Iris pigment epithelial cell (primary cell): ENCODE measurements at regions not wholly inside any gene's neighbourhood (a gene's known extent, or its start where the extent isn't known, plus 50 kb on each side); places are given as distances from the start of the nearest gene placed in this dataset.

Experiments
- DNase-seq: peaks from one replicate; pipeline ENCODE4 v3.0.0-alpha.2; 2011; ENCODE audit warnings: low read depth

DNA sequence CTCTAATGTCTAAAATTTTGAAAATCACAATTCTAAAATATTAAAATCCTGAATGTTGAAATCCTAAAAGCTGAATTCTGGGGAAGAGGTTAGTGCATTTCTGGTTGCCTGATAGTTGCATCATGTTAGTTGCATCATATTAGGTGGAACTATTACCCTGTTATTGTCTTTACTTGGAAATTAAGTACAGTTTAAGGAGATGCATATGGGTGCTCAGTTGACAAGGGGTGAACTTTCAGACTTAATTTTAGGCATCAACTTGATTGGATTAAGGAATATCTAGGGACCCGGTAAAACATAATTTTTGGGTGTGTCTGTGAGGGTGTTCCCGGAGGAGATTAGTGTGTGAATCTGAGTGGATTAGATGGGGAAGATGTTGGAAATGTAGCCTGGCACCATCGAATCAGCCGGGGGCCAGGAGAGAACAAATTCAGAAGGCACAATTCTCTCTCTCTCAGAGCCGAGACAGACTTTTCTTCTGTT is 409.8 kb downstream of the PLCL1 start:
- DNase-seq, result no peak

DNA sequence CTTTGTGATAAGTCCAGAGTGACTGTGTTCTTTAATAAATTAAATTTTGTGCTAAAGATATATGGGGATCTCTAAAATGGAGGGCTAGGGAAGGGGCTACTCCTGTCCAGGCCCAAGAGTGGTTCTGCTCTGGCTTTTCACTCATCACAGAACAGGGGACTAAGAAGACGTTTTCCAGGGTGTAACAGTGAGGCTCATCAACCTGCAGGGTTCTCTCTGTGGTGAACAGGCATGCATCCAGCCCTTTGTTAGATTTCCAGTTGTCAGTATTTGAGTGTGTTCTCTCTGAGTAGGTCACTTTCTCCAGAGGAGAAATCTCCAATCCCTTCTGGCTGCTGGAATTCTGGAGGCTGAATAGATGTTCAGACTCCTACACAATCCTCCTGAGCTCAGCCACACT is 408.9 kb downstream of the PLCL1 start:
- no peak for DNase-seq

DNA sequence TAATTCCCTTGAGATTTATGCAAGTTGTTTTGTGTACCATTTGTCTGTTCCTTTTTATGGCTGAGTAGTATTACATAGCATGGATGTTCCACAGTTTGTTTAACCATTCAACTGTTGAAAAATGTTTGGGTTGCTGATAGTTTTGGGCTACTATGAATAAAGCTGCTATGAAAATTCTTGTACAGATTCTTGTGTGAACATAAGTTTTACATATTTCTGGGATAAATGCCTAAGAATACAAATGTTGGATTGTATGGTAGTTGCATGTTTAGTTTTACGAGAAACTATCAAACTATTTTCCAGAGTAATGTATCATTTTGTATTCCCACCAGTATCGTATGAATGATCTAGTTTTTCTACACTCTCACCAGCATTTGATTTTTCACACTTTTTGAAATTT is 407.3 kb downstream of the PLCL1 start:
- no peak for DNase-seq

DNA sequence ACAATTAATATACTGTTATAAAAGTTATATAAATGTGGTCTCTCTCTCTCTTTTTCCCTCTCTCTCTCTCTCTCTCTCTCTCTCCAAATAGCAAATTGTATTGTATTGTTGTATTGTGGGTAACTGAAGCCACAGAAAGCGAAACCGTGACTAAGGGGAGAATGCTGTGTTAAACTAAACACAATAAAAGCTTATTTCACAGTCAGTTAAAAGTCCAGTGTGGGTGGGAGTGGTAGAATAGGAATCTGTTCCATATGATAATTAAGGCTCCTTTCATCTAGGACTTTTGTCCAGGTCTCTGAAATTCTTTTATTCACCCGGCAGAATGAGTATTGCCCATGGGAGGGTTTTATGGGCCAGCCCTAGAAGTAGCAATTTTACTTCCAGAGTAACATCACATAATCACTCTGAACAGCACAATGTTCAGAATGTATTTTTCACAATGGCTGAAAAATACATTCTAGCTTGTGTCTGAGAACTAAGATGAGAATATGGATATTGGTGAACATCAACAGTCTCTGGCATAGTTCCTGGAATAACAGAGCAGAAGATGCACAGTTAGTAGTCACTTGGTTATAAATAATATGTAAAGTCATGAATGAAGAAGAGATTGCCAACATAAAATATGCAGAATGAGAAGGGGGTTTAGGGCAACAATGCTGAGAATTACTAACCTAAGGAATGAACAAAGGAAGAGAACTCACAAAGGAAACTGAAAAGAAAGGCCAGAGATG is 399.1 kb downstream of the PLCL1 start:
- DNase-seq, result no peak
